ENCODE measurements at regions not wholly inside any gene's neighbourhood (a gene's known extent, or its start where the extent isn't known, plus 50 kb on each side); places are given as distances from the start of the nearest gene placed in this dataset.

GRCh38 chr22:44581096-44581435, 83.0 kb upstream of the RTL6 start:
- H3K4me3 ChIP-seq (ENCODE audit: low read depth, low read length) = no peak overlapping the region
- no peak for DNase-seq (ENCODE audit: low read depth)

- DNase-seq (ENCODE audit: low read depth) = no peak
Observed at GRCh38 chr22:44580176-44581095, 82.4 kb upstream of the RTL6 start.

GRCh38 chr22:44578516-44579230, 80.6 kb upstream of the RTL6 start:
- no peak for DNase-seq (ENCODE audit: low read depth)
- no peak overlapping the region for H3K4me3 ChIP-seq (ENCODE audit: low read depth, low read length)

More at GRCh38 chr22:44580176-44581095, 82.4 kb upstream of the RTL6 start:
- no peak overlapping the region for H3K4me3 ChIP-seq (ENCODE audit: low read depth, low read length)

GRCh38 chr22:44578110-44578457, 80.1 kb upstream of the RTL6 start:
- no peak for DNase-seq (ENCODE audit: low read depth)
- H3K4me3 ChIP-seq (ENCODE audit: low read depth, low read length) = no peak overlapping the region

- H3K4me3 ChIP-seq (ENCODE audit: low read depth, low read length) = no peak overlapping the region
- DNase-seq (ENCODE audit: low read depth) = no peak
Observed at GRCh38 chr22:44577391-44578109, 79.5 kb upstream of the RTL6 start.

- no peak for DNase-seq (ENCODE audit: low read depth)
Observed at GRCh38 chr22:44576311-44577260, 78.6 kb upstream of the RTL6 start.

GRCh38 chr22:44575381-44576268, 77.6 kb upstream of the RTL6 start:
- DNase-seq (ENCODE audit: low read depth) = no peak
- H3K4me3 ChIP-seq (ENCODE audit: low read depth, low read length) = no peak overlapping the region

More at GRCh38 chr22:44576311-44577260, 78.6 kb upstream of the RTL6 start:
- H3K4me3 ChIP-seq (ENCODE audit: low read depth, low read length) = no peak overlapping the region

GRCh38 chr22:44574640-44575380, 76.8 kb upstream of the RTL6 start:
- DNase-seq (ENCODE audit: low read depth) = no peak
- H3K4me3 ChIP-seq (ENCODE audit: low read depth, low read length) = no peak overlapping the region

GRCh38 chr22:44574057-44574639, 76.1 kb upstream of the RTL6 start:
- DNase-seq (ENCODE audit: low read depth) = no peak
- H3K4me3 ChIP-seq (ENCODE audit: low read depth, low read length) = no peak overlapping the region

GRCh38 chr22:44573451-44573850, 75.4 kb upstream of the RTL6 start:
- no peak for DNase-seq (ENCODE audit: low read depth)
- no peak overlapping the region for H3K4me3 ChIP-seq (ENCODE audit: low read depth, low read length)

- no peak for DNase-seq (ENCODE audit: low read depth)
- H3K4me3 ChIP-seq (ENCODE audit: low read depth, low read length) = no peak overlapping the region
Observed at GRCh38 chr22:44572414-44573207, 74.6 kb upstream of the RTL6 start.

- DNase-seq (ENCODE audit: low read depth) = no peak
- H3K4me3 ChIP-seq (ENCODE audit: low read depth, low read length) = no peak overlapping the region
Observed at GRCh38 chr22:44571566-44572413, 73.8 kb upstream of the RTL6 start.

GRCh38 chr22:44570476-44571445, 72.7 kb upstream of the RTL6 start:
- DNase-seq (ENCODE audit: low read depth) = no peak
- H3K4me3 ChIP-seq (ENCODE audit: low read depth, low read length) = no peak overlapping the region

GRCh38 chr22:44569561-44569991, 71.5 kb upstream of the RTL6 start:
- H3K4me3 ChIP-seq (ENCODE audit: low read depth, low read length) = no peak overlapping the region
- DNase-seq (ENCODE audit: low read depth) = no peak
